HepG2 (cell line): ENCODE measurements at regions not wholly inside any gene's neighbourhood (a gene's known extent, or its start where the extent isn't known, plus 50 kb on each side); places are given as distances from the start of the nearest gene placed in this dataset.

ENCODE experiments used
- ATAC-seq: fragments of 200-7000 bp; cut with Tn5 transposase; 3 replicates; pipeline ENCODE4 v1.9.1; 2020; ENCODE audit warnings: mild to moderate bottlenecking, moderate library complexity
- BruUV-seq: library from RNA; stranded (reverse); fragments of 400-500 nt; replicated peaks from 2 replicates; lab custom pipeline; 2021; lab: Mats Ljungman, UMichigan
- CTCF ChIA-PET: fragments of 300-600 bp; formaldehyde crosslinking; extraction: SDS; loops from one replicate; lab custom pipeline; 2021; ENCODE audit warnings: low total read pairs, inconsistent platforms, low intra/inter-chr PET ratio; lab: Yijun Ruan, JAX
- POLR2A ChIA-PET: fragments of 350-600 bp; sonication (Branson Sonifier 250); formaldehyde crosslinking; loops from one replicate; lab custom pipeline; 2020; ENCODE audit warnings: antibody characterized with exemption, inconsistent platforms; lab: Yijun Ruan, JAX
- DNase-seq: peaks from one replicate; pipeline ENCODE4 v3.0.0-alpha.2; 2015; ENCODE audit warnings: low spot score
- FAIRE-seq: peaks from 3 replicates; lab custom pipeline; 2011; peaks lifted over from hg19 to GRCh38; lab: Jason Lieb, UNC
- H2AFZ ChIP-seq: one replicate; pipeline ENCODE4 v1.6.1; 2011; ENCODE audit warnings: low read length, inconsistent platforms
- H3K27ac ChIP-seq: fragments of 300-600 bp; 3 replicates; pipeline ENCODE4 v1.8.0; 2011; ENCODE audit warnings: mixed run types, mild to moderate bottlenecking, mixed read lengths, low read length, inconsistent platforms; ENCODE audit not compliant: insufficient read depth; ENCODE audit errors: extremely low read length
- H3K27me3 ChIP-seq, 2 experiments: fragments of 200-600 bp in 1 of 2; 2 replicates in 1 of 2; 3 replicates in 1 of 2; pipeline versions ENCODE4 v1.6.0 to v1.8.0; 2011; ENCODE audit warnings: low read length in 2 of 2, mild to moderate bottlenecking in 2 of 2, moderate library complexity in 2 of 2, inconsistent platforms in 1 of 2; ENCODE audit not compliant: insufficient read depth in 2 of 2, control insufficient read depth in 1 of 2
- H3K36me3 ChIP-seq, 2 experiments: fragments of 200-600 bp in 1 of 2; replicated peaks in 1 of 2; 2 replicates in 1 of 2; 3 replicates in 1 of 2; pipeline versions ENCODE4 v1.5.1 to v1.8.0; 2011; ENCODE audit warnings: low read length in 2 of 2, inconsistent platforms in 1 of 2; ENCODE audit not compliant: insufficient read depth in 2 of 2, control insufficient read depth in 1 of 2
- H3K4me1 ChIP-seq: 2 replicates; pipeline ENCODE4 v1.5.1; 2012; ENCODE audit warnings: low read length, inconsistent platforms; ENCODE audit not compliant: insufficient read depth
- H3K4me2 ChIP-seq: 2 replicates; pipeline ENCODE4 v1.6.0; 2011; ENCODE audit warnings: low read depth, low read length, inconsistent platforms
- H3K4me3 ChIP-seq, 3 experiments: fragments of 200-600 bp in 1 of 3; sonication (generic), shearing (Covaris generic) in 1 of 3; replicated peaks in 1 of 3; 2 replicates each; pipeline ENCODE4 v1.5.1; 2011 to 2016; ENCODE audit warnings: low read length in 3 of 3, inconsistent platforms in 2 of 3, low read depth in 2 of 3, mild to moderate bottlenecking in 2 of 3, control low read depth in 1 of 3, mixed read lengths in 1 of 3; ENCODE audit not compliant: insufficient read depth in 1 of 3
- H3K79me2 ChIP-seq: one replicate; pipeline ENCODE4 v1.6.1; 2011; ENCODE audit warnings: low read length, inconsistent platforms; ENCODE audit not compliant: insufficient read depth
- H3K9ac ChIP-seq: 2 replicates; pipeline ENCODE4 v1.6.0; 2011; ENCODE audit warnings: mild to moderate bottlenecking, low read depth, low read length, inconsistent platforms; ENCODE audit not compliant: insufficient read depth
- H3K9me3 ChIP-seq: 2 replicates; pipeline ENCODE4 v1.5.1; 2012; ENCODE audit warnings: mild to moderate bottlenecking, low read length
- H4K20me1 ChIP-seq: 2 replicates; pipeline ENCODE4 v1.6.0; 2011; ENCODE audit warnings: inconsistent platforms, mild to moderate bottlenecking, low read length, moderate library complexity; ENCODE audit not compliant: insufficient read depth
- DNMT3B ChIP-seq: conservative IDR thresholded peaks from 2 replicates; pipeline ENCODE4 v1.6.1; 2016; ENCODE audit warnings: missing biosample characterization, control low read depth
- GATA4 ChIP-seq: sonication (generic); IDR thresholded peaks from 2 replicates; pipeline ENCODE4 v1.6.1; 2016; ENCODE audit warnings: antibody characterized with exemption, low read depth, borderline replicate concordance
- MBNL3 ChIP-seq: fragments of 250-450 bp; sonication (Bioruptor Pico); conservative IDR thresholded peaks from 2 replicates; pipeline ENCODE4 v1.8.0; 2022; ENCODE audit warnings: mild to moderate bottlenecking, inconsistent platforms
- SPEN ChIP-seq: sonication (generic); formaldehyde crosslinking; IDR thresholded peaks from 2 replicates; pipeline ENCODE4 v1.5.1; 2020; ENCODE audit warnings: low read depth, mild to moderate bottlenecking, missing genetic modification reagents
- TARDBP ChIP-seq: sonication (generic); formaldehyde crosslinking; IDR thresholded peaks from 2 replicates; pipeline ENCODE4 v1.8.0; 2022; ENCODE audit warnings: mild to moderate bottlenecking, missing genetic modification reagents
- ZNF136 ChIP-seq: sonication (generic); formaldehyde crosslinking; IDR thresholded peaks from 2 replicates; pipeline ENCODE4 v1.8.1; 2022; ENCODE audit warnings: low read depth, mild to moderate bottlenecking, moderate library complexity, missing genetic modification reagents
- ZNF251 ChIP-seq: sonication (generic); formaldehyde crosslinking; IDR thresholded peaks from 2 replicates; pipeline ENCODE4 v1.9.0; 2021; ENCODE audit warnings: mild to moderate bottlenecking, missing genetic modification reagents
- ZNF530 ChIP-seq: sonication (generic); formaldehyde crosslinking; IDR thresholded peaks from 2 replicates; pipeline ENCODE4 v1.5.0; 2020; ENCODE audit warnings: low read depth, mild to moderate bottlenecking, missing genetic modification reagents
- ZNF605 ChIP-seq: sonication (generic); formaldehyde crosslinking; IDR thresholded peaks from 2 replicates; pipeline ENCODE4 v1.8.0; 2022; ENCODE audit warnings: mild to moderate bottlenecking, missing genetic modification reagents
- WGBS: methylation state at CpG from one replicate; pipeline ENCODE4 v1.1.6; 2017; ENCODE audit warnings: low lambda C conversion rate; 5-methylcytosine and 5-hydroxymethylcytosine counted together
- in situ Hi-C: cut with HindIII; loops from 2 replicates; pipeline ENCODE4 v1.10.0; 2017; ENCODE audit warnings: low pct_unique_long_range_greater_than_20kb; ENCODE audit not compliant: extremely low pct_ligation_motif_present
- intact Hi-C: fragments of 100-400 bp; cut with micrococcal nuclease; formaldehyde crosslinking; loops from one replicate; pipeline ENCODE4 v1.10.0; 2022; ENCODE audit not compliant: unreplicated experiment
- TF ChIP-seq, protein P1 (sequence below): IDR thresholded peaks from 2 replicates; pipeline ENCODE4 v1.6.1; 2016; ENCODE audit warnings: low read depth, missing genetic modification reagents, missing compliant biosample characterization
- TF ChIP-seq, protein P2 (sequence below): sonication (generic); formaldehyde crosslinking; IDR thresholded peaks from 2 replicates; pipeline ENCODE4 v1.8.1; 2022; ENCODE audit warnings: low read depth, mild to moderate bottlenecking, missing genetic modification reagents
- TF ChIP-seq, protein P3 (sequence below): sonication (generic); formaldehyde crosslinking; IDR thresholded peaks from 2 replicates; pipeline ENCODE4 v1.5.0; 2020; ENCODE audit warnings: missing genetic modification reagents
- TF ChIP-seq, protein P4 (sequence below): sonication (generic); formaldehyde crosslinking; IDR thresholded peaks from 2 replicates; pipeline ENCODE4 v1.4.0; 2020; ENCODE audit warnings: mild to moderate bottlenecking, missing genetic modification reagents

DNA sequence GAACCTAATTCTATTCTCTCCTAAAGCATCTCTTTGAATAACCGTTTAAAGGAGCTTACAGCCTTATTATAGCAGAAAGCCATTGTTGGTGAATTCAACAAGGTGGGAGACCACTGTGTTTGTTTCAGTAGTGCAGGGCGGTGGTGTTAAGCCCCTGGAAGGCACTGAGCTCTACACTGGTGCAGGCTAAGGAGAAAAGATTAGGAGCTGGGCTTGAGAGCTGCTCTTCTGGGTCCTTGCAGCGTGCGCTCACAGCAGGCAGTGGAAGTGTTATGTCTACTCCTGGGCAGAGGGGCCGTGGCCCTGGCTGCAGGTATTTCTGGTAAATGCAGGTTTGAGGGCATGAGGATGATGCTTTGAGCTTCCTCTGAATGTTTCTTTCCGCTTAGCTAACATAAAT, 361.2 kb downstream of the RNF144B start (continued):
- TF ChIP-seq, protein P1, sequence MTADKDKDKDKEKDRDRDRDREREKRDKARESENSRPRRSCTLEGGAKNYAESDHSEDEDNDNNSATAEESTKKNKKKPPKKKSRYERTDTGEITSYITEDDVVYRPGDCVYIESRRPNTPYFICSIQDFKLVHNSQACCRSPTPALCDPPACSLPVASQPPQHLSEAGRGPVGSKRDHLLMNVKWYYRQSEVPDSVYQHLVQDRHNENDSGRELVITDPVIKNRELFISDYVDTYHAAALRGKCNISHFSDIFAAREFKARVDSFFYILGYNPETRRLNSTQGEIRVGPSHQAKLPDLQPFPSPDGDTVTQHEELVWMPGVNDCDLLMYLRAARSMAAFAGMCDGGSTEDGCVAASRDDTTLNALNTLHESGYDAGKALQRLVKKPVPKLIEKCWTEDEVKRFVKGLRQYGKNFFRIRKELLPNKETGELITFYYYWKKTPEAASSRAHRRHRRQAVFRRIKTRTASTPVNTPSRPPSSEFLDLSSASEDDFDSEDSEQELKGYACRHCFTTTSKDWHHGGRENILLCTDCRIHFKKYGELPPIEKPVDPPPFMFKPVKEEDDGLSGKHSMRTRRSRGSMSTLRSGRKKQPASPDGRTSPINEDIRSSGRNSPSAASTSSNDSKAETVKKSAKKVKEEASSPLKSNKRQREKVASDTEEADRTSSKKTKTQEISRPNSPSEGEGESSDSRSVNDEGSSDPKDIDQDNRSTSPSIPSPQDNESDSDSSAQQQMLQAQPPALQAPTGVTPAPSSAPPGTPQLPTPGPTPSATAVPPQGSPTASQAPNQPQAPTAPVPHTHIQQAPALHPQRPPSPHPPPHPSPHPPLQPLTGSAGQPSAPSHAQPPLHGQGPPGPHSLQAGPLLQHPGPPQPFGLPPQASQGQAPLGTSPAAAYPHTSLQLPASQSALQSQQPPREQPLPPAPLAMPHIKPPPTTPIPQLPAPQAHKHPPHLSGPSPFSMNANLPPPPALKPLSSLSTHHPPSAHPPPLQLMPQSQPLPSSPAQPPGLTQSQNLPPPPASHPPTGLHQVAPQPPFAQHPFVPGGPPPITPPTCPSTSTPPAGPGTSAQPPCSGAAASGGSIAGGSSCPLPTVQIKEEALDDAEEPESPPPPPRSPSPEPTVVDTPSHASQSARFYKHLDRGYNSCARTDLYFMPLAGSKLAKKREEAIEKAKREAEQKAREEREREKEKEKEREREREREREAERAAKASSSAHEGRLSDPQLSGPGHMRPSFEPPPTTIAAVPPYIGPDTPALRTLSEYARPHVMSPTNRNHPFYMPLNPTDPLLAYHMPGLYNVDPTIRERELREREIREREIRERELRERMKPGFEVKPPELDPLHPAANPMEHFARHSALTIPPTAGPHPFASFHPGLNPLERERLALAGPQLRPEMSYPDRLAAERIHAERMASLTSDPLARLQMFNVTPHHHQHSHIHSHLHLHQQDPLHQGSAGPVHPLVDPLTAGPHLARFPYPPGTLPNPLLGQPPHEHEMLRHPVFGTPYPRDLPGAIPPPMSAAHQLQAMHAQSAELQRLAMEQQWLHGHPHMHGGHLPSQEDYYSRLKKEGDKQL (CRISPR knock-in tag): no peak

DNA sequence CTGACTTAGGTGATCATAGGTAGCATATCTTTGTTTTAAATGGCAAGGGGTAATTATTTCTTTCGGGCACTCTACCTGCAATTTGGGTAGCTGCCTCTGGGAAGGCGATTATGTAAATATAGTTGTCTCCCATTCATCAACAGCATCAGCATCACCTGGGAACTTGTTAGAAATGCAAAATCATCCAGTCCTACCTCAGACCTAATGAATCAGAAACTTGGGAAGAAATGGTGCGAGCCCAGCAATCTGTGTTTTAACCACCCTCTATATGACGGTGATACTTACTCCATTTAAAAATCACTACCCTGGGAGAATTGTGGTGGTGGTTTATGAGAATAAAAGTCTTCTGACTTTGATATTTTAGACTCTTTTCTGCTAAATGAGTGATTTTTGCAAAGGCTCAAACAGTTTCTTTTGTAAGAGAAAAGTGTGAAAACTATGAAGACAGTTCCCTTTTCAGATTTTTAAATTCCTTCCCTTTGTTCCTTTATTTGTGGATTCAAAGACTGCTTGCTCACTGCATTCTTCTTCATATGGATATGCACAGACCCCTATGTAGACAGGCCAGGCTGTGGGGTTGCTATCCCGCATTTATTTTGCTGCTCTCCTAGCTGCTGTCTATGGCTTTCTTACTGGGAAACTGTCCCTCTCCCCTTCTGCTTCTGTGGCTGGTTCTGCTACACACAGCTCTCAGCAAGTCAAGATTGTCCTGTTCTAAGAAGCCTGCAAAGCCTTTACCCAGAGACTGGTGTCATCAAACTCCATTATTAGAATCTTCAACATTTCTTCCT, 365.3 kb downstream of the RNF144B start:
- POLR2A ChIA-PET: no interaction called here
- Histone ChIP-seq H2AFZ (no peak overlapping the region), H3K4me3 (no peak overlapping the region), H3K79me2 (no peaks in the 10 kb centered on the region), H3K27ac (no peak overlapping the region), H3K9me3 (no peaks in the 10 kb centered on the region), H3K9ac (no peak overlapping the region), H4K20me1 (no peaks in the 10 kb centered on the region), H3K4me1 (no peaks in the 10 kb centered on the region), H3K27me3 (no peaks in the 10 kb centered on the region; a peak in 1 of 5 replicates), H3K4me2 (no peak overlapping the region), H3K36me3 (no peaks in the 10 kb centered on the region)
- CTCF ChIA-PET: no interaction called here
- DNase-seq (no peak), ATAC-seq (no peak), FAIRE-seq (no peak)
- in situ Hi-C loops: no loop called here
- BruUV-seq: no TSS peak
- intact Hi-C loops: no loop called here
- 6% methylated on average over 5 of the region's 5 CpGs for WGBS
- TF ChIP-seq ZNF605: no peak
- no peak for TF ChIP-seq ZNF251 (CRISPR knock-in tag)
- no peak for TF ChIP-seq DNMT3B (CRISPR knock-in tag)
- no peak for TF ChIP-seq ZNF136 (CRISPR knock-in tag)
- no peak for TF ChIP-seq ZNF530 (CRISPR knock-in tag)
- TF ChIP-seq TARDBP (CRISPR knock-in tag): no peak
- no peak for TF ChIP-seq SPEN (CRISPR knock-in tag)
- no peak for TF ChIP-seq MBNL3 (CRISPR knock-in tag)
- TF ChIP-seq GATA4: no peak
- TF ChIP-seq, protein P2, sequence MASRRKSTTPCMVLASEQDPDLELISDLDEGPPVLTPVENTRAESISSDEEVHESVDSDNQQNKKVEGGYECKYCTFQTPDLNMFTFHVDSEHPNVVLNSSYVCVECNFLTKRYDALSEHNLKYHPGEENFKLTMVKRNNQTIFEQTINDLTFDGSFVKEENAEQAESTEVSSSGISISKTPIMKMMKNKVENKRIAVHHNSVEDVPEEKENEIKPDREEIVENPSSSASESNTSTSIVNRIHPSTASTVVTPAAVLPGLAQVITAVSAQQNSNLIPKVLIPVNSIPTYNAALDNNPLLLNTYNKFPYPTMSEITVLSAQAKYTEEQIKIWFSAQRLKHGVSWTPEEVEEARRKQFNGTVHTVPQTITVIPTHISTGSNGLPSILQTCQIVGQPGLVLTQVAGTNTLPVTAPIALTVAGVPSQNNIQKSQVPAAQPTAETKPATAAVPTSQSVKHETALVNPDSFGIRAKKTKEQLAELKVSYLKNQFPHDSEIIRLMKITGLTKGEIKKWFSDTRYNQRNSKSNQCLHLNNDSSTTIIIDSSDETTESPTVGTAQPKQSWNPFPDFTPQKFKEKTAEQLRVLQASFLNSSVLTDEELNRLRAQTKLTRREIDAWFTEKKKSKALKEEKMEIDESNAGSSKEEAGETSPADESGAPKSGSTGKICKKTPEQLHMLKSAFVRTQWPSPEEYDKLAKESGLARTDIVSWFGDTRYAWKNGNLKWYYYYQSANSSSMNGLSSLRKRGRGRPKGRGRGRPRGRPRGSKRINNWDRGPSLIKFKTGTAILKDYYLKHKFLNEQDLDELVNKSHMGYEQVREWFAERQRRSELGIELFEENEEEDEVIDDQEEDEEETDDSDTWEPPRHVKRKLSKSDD (CRISPR knock-in tag): no peak
- TF ChIP-seq, protein P3, sequence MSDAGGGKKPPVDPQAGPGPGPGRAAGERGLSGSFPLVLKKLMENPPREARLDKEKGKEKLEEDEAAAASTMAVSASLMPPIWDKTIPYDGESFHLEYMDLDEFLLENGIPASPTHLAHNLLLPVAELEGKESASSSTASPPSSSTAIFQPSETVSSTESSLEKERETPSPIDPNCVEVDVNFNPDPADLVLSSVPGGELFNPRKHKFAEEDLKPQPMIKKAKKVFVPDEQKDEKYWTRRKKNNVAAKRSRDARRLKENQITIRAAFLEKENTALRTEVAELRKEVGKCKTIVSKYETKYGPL (CRISPR knock-in tag): no peak
- TF ChIP-seq, protein P4, sequence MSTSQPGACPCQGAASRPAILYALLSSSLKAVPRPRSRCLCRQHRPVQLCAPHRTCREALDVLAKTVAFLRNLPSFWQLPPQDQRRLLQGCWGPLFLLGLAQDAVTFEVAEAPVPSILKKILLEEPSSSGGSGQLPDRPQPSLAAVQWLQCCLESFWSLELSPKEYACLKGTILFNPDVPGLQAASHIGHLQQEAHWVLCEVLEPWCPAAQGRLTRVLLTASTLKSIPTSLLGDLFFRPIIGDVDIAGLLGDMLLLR (CRISPR knock-in tag): no peak
